ENCODE measurements at regions not wholly inside any gene's neighbourhood (a gene's known extent, or its start where the extent isn't known, plus 50 kb on each side); places are given as distances from the start of the nearest gene placed in this dataset.

GRCh38 chr2:64817453-64817852, 163.7 kb upstream of the SERTAD2 start:
- no peak for TF ChIP-seq RFX5 (IDR thresholded peaks at IDR 0.05; ENCODE audit: borderline replicate concordance, low read depth, low read length)
- TF ChIP-seq MAX (IDR thresholded peaks at IDR 0.05) = no peak
- no peak for TF ChIP-seq CBX8 (IDR thresholded peaks at IDR 0.05; ENCODE audit: borderline replicate concordance, low read depth, low read length)
- TF ChIP-seq RXRA (IDR thresholded peaks at IDR 0.05; ENCODE audit: insufficient read depth, low read depth, low read length) = no peak
- no peak for TF ChIP-seq EGR1 (IDR thresholded peaks at IDR 0.05; ENCODE audit: borderline replicate concordance, low read depth, low read length)
- TF ChIP-seq POLR2A (IDR thresholded peaks at IDR 0.05; ENCODE audit: control extremely low read depth in 1 of 2, low read depth in 2 of 2, low read length in 2 of 2) = no peak
- TF ChIP-seq POU5F1 (IDR thresholded peaks at IDR 0.05; ENCODE audit: low read depth, low read length) = no peak
- TF ChIP-seq TBP (IDR thresholded peaks at IDR 0.05; ENCODE audit: low read depth, low read length) = no peak
- no peak for TF ChIP-seq HDAC6 (IDR thresholded peaks at IDR 0.05; ENCODE audit: low read depth, low read length)
- no peak for TF ChIP-seq FOSL1 (IDR thresholded peaks at IDR 0.05; ENCODE audit: insufficient read depth, low read depth, low read length)
- TF ChIP-seq CEBPB (IDR thresholded peaks at IDR 0.05; ENCODE audit: low read depth, low read length) = no peak
- H4K5ac ChIP-seq (ENCODE audit: insufficient read length, low read depth, low read length) = no peak overlapping the region
- H2BK12ac ChIP-seq (ENCODE audit: low read depth, low read length) = no peak overlapping the region
- no peak overlapping the region for H3K14ac ChIP-seq (ENCODE audit: insufficient read length)
- POLR2A ChIA-PET (ENCODE audit: partially characterized antibody) = no interaction called here
- H3K4me2 ChIP-seq (ENCODE audit: insufficient read depth in 1 of 2, low read depth in 2 of 2, low read length in 2 of 2) = no peak overlapping the region
- H3K4me3 ChIP-seq (ENCODE audit: extremely low read depth in 1 of 4, insufficient read depth in 2 of 4, low read depth in 3 of 4, low read length in 4 of 4) = no peak overlapping the region
- H2AK5ac ChIP-seq (ENCODE audit: low read depth, low read length) = no peak overlapping the region
- H3K79me2 ChIP-seq (ENCODE audit: control insufficient read depth in 1 of 2, insufficient read depth in 2 of 2, low read length in 2 of 2) = no peaks in the 10 kb centered on the region
- no peaks in the 10 kb centered on the region for H3K23me2 ChIP-seq (ENCODE audit: low read depth, low read length)
- no peak overlapping the region for H3K56ac ChIP-seq (replicated peaks; ENCODE audit: insufficient read length, low read depth, low read length)
- CTCF ChIA-PET (ENCODE audit: partially characterized antibody) = interaction anchor here (1.2 to 2.5 kb wide), 5 partner anchors 9 to 192 kb away, joined by 3 to 8 read pairs (median 5); no protein-coding TSS in a partner anchor
- no peaks in the 10 kb centered on the region for H3K79me1 ChIP-seq (ENCODE audit: low read depth, low read length)
- H2BK5ac ChIP-seq (ENCODE audit: low read depth, low read length) = no peak overlapping the region
- H4K91ac ChIP-seq (replicated peaks; ENCODE audit: insufficient read length, low read length) = no peak overlapping the region
- FAIRE-seq (no peak), DNase-seq (ENCODE audit: low read depth in 1 of 2, low spot score in 2 of 2) (no peak)
- no peaks in the 10 kb centered on the region for H3K27me3 ChIP-seq (replicated peaks in 1 of 4; ENCODE audit: control insufficient read depth in 3 of 4, extremely low read depth in 1 of 4, insufficient read depth in 3 of 4, low read length in 3 of 4)
- WGBS, 2 experiments (ENCODE audit: extremely low coverage in 1 of 2, insufficient coverage in 1 of 2, insufficient read length in 1 of 2, insufficient replicate concordance in 2 of 2, low coverage in 1 of 2, low lambda C conversion rate in 2 of 2, missing lambda C conversion rate in 1 of 2) = 83% methylated on average over 4 of the region's 4 CpGs; no CpG with 5 or more reads in 1 of the 2 experiments
- H4K20me1 ChIP-seq (replicated peaks in 1 of 2; ENCODE audit: control insufficient read depth in 1 of 2, insufficient read depth in 2 of 2, low read length in 2 of 2) = no peaks in the 10 kb centered on the region
- no peak overlapping the region for H2AFZ ChIP-seq (ENCODE audit: low read length)
- H3K4ac ChIP-seq (replicated peaks; ENCODE audit: insufficient read length, low read depth, low read length) = no peak overlapping the region
- no peak overlapping the region for H2BK15ac ChIP-seq (ENCODE audit: low read length)
- H2BK20ac ChIP-seq (ENCODE audit: low read length) = no peak overlapping the region
- H3K9ac ChIP-seq (replicated peaks in 1 of 4; ENCODE audit: extremely low read depth in 1 of 4, low read depth in 3 of 4, low read length in 3 of 4) = no peak overlapping the region
- no peaks in the 10 kb centered on the region for H3K36me3 ChIP-seq (ENCODE audit: control insufficient read depth in 2 of 4, insufficient read depth in 4 of 4, low read length in 3 of 4)
- no peak overlapping the region for H3K23ac ChIP-seq (ENCODE audit: insufficient read length)
- H2BK120ac ChIP-seq (replicated peaks; ENCODE audit: low read depth, low read length) = no peak overlapping the region
- no peak overlapping the region; the same call in 1 of the 2 replicates for H4K8ac ChIP-seq (ENCODE audit: extremely low read depth, insufficient read depth, low read length)
- H3K18ac ChIP-seq (ENCODE audit: extremely low read depth, low read length) = no peak overlapping the region
- no peaks in the 10 kb centered on the region for H3K9me3 ChIP-seq (ENCODE audit: insufficient read depth in 2 of 2, low read depth in 1 of 2, low read length in 1 of 2)
- H3K27ac ChIP-seq (ENCODE audit: low read depth, low read length) = no peak overlapping the region
- no peaks in the 10 kb centered on the region for H3K4me1 ChIP-seq (replicated peaks in 1 of 4; ENCODE audit: control insufficient read depth in 3 of 4, insufficient read depth in 4 of 4, low read length in 3 of 4)

Measured in H1 (cell line).